Liver (tissue), 8 donors: ENCODE measurements at regions not wholly inside any gene's neighbourhood (a gene's known extent, or its start where the extent isn't known, plus 50 kb on each side); places are given as distances from the start of the nearest gene placed in this dataset.

Experiments used
- DNase-seq: peaks from one replicate; pipeline ENCODE4 v3.0.0-alpha.2; 2017; ENCODE audit warnings: low spot score
- H3K27ac ChIP-seq, 2 donors: one replicate each; pipeline ENCODE4 v1.7.0; 2013; ENCODE audit warnings: inconsistent platforms in 2 of 2, low read length in 2 of 2, control low read depth in 1 of 2, low read depth in 1 of 2, mild to moderate bottlenecking in 1 of 2
- H3K27me3 ChIP-seq, 4 donors: one replicate each; pipeline versions ENCODE4 v1.6.1 to v1.7.0; 2013; ENCODE audit warnings: low read length in 3 of 4, inconsistent platforms in 1 of 4, mild to moderate bottlenecking in 1 of 4, moderate library complexity in 1 of 4; ENCODE audit not compliant: control insufficient read depth in 4 of 4, insufficient read depth in 4 of 4
- H3K36me3 ChIP-seq, 4 donors: one replicate each; pipeline versions ENCODE4 v1.6.1 to v1.7.0; 2013; ENCODE audit warnings: low read length in 3 of 4, mild to moderate bottlenecking in 3 of 4, low read depth in 1 of 4, moderate library complexity in 1 of 4; ENCODE audit not compliant: control insufficient read depth in 4 of 4, insufficient read depth in 3 of 4
- H3K4me1 ChIP-seq, 4 donors: one replicate each; pipeline versions ENCODE4 v1.6.1 to v1.7.0; 2013; ENCODE audit warnings: low read length in 3 of 4, mild to moderate bottlenecking in 3 of 4, moderate library complexity in 1 of 4; ENCODE audit not compliant: control insufficient read depth in 4 of 4, insufficient read depth in 4 of 4
- H3K4me3 ChIP-seq, 3 donors: one replicate each; pipeline versions ENCODE4 v1.6.1 to v1.7.0; 2013; ENCODE audit warnings: low read length in 3 of 3, control low read depth in 1 of 3, low read depth in 1 of 3, mild to moderate bottlenecking in 1 of 3
- H3K9ac ChIP-seq, 2 donors: one replicate each; pipeline ENCODE4 v1.7.0; 2013; ENCODE audit warnings: low read length in 2 of 2, mild to moderate bottlenecking in 2 of 2, moderate library complexity in 2 of 2, control low read depth in 1 of 2, low read depth in 1 of 2
- H3K9me3 ChIP-seq, 4 donors: one replicate each; pipeline versions ENCODE4 v1.6.1 to v1.7.0; 2013; ENCODE audit warnings: low read length in 3 of 4; ENCODE audit not compliant: control insufficient read depth in 4 of 4
- ATF3 ChIP-seq: IDR thresholded peaks from 2 replicates; pipeline ENCODE4 v1.6.1; 2016; ENCODE audit warnings: antibody characterized with exemption
- CTCF ChIP-seq: fragments of 150-350 bp; IDR thresholded peaks from 2 replicates; pipeline ENCODE4 v1.5.1; 2017; ENCODE audit warnings: improper control_type of control experiment, low read depth, low read length; ENCODE audit not compliant: missing input control
- EGR1 ChIP-seq, 2 donors: IDR thresholded peaks; 2 replicates each; pipeline ENCODE4 v1.6.1; 2016 to 2018; ENCODE audit warnings: antibody characterized with exemption in 2 of 2, low read depth in 2 of 2
- FOXA1 ChIP-seq: IDR thresholded peaks from 2 replicates; pipeline ENCODE4 v1.6.1; 2016; ENCODE audit warnings: antibody characterized with exemption
- FOXA2 ChIP-seq: IDR thresholded peaks from 2 replicates; pipeline ENCODE4 v1.6.1; 2016; ENCODE audit warnings: antibody characterized with exemption
- GABPA ChIP-seq, 2 donors: IDR thresholded peaks in 1 of 2; conservative IDR thresholded peaks in 1 of 2; 2 replicates each; pipeline ENCODE4 v1.6.1; 2016; ENCODE audit warnings: antibody characterized with exemption in 2 of 2, mild to moderate bottlenecking in 1 of 2, moderate library complexity in 1 of 2
- HNF4A ChIP-seq, 2 donors: conservative IDR thresholded peaks; 2 replicates each; pipeline ENCODE4 v1.6.1; 2016; ENCODE audit warnings: antibody characterized with exemption in 2 of 2, mild to moderate bottlenecking in 2 of 2
- HNF4G ChIP-seq: IDR thresholded peaks from 2 replicates; pipeline ENCODE4 v1.6.1; 2016; ENCODE audit warnings: antibody characterized with exemption
- JUND ChIP-seq, 2 donors: IDR thresholded peaks; 2 replicates each; pipeline ENCODE4 v1.6.1; 2016; ENCODE audit warnings: antibody characterized with exemption in 2 of 2
- RAD21 ChIP-seq, 2 donors: IDR thresholded peaks; 2 replicates each; pipeline ENCODE4 v1.6.1; 2016; ENCODE audit warnings: antibody characterized with exemption in 2 of 2, mild to moderate bottlenecking in 2 of 2
- REST ChIP-seq: IDR thresholded peaks from 2 replicates; pipeline ENCODE4 v1.6.1; 2016; ENCODE audit warnings: antibody characterized with exemption, mild to moderate bottlenecking
- RXRA ChIP-seq, 2 donors: IDR thresholded peaks; 2 replicates each; pipeline ENCODE4 v1.6.1; 2017 to 2018; ENCODE audit warnings: antibody characterized with exemption in 2 of 2, mild to moderate bottlenecking in 1 of 2
- SP1 ChIP-seq: IDR thresholded peaks from 2 replicates; pipeline ENCODE4 v1.6.1; 2018; ENCODE audit warnings: antibody characterized with exemption, mild to moderate bottlenecking
- TAF1 ChIP-seq: conservative IDR thresholded peaks from 2 replicates; pipeline ENCODE4 v1.6.1; 2016; ENCODE audit warnings: antibody characterized with exemption, mild to moderate bottlenecking
- YY1 ChIP-seq: IDR thresholded peaks from 2 replicates; pipeline ENCODE4 v1.6.1; 2016; ENCODE audit warnings: antibody characterized with exemption, mild to moderate bottlenecking
- ZBTB33 ChIP-seq: IDR thresholded peaks from 2 replicates; pipeline ENCODE4 v1.6.1; 2016; ENCODE audit warnings: antibody characterized with exemption
- WGBS: extraction: QIAGEN DNeasy Blood & Tissue Kit; methylation state at CpG from one replicate; pipeline ENCODE4 v1.1.7; 2013; 5-methylcytosine and 5-hydroxymethylcytosine counted together
- TF ChIP-seq, protein P1 (sequence below): IDR thresholded peaks from 2 replicates; pipeline ENCODE4 v1.6.1; 2016; ENCODE audit warnings: antibody characterized with exemption
- donor health status: healthy.
- donor health status: healthy.
- donor health status: healthy.
- donor health status: healthy.
- donor health status: healthy.

- Histone ChIP-seq H3K9ac (no peak overlapping the region), H3K9me3 (no peaks in the 10 kb centered on the region), H3K27ac (no peak overlapping the region), H3K36me3 (no peaks in the 10 kb centered on the region), H3K4me1 (no peaks in the 10 kb centered on the region), H3K27me3 (peaks cover 0 to 8% (median 0%) of the 10 kb centered on the region in 4 donors), H3K4me3 (no peak overlapping the region)
- WGBS: 97% methylated on average over 4 of the region's 4 CpGs
- TF ChIP-seq RXRA (IDR thresholded peaks at IDR 0.05): no peak
- TF ChIP-seq EGR1 (IDR thresholded peaks at IDR 0.05; ENCODE audit: low read depth in 2 of 2): no peak
- TF ChIP-seq JUND (IDR thresholded peaks at IDR 0.05): no peak
- TF ChIP-seq GABPA (IDR thresholded peaks at IDR 0.05 in 1 of 2, conservative IDR thresholded peaks at IDR 0.05 in 1 of 2): no peak
- no peak for TF ChIP-seq FOXA1
- no peak for TF ChIP-seq RAD21 (IDR thresholded peaks at IDR 0.05)
- TF ChIP-seq YY1: no peak
- TF ChIP-seq, protein P1, sequence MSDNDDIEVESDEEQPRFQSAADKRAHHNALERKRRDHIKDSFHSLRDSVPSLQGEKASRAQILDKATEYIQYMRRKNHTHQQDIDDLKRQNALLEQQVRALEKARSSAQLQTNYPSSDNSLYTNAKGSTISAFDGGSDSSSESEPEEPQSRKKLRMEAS: no peak
- no peak for TF ChIP-seq REST
- no peak for TF ChIP-seq CTCF
- TF ChIP-seq ZBTB33: no peak
- no peak for TF ChIP-seq HNF4A (conservative IDR thresholded peaks at IDR 0.05)
- no peak for TF ChIP-seq ATF3
- no peak for TF ChIP-seq SP1
- DNase-seq: no peak
Measured at GRCh38 chr11:33579101-33579500, 121.5 kb downstream of the C11orf91 start.

GRCh38 chr11:33577204-33577603 lies 123.4 kb downstream of the C11orf91 start:
- Histone ChIP-seq H3K27me3 (peaks cover 0 to 8% (median 0%) of the 10 kb centered on the region in 4 donors), H3K4me3 (no peak overlapping the region), H3K4me1 (no peaks in the 10 kb centered on the region), H3K27ac (no peak overlapping the region), H3K36me3 (no peaks in the 10 kb centered on the region), H3K9ac (no peak overlapping the region), H3K9me3 (peaks cover 0 to 6% (median 2%) of the 10 kb centered on the region in 4 donors)
- 90% methylated on average over 6 of the region's 6 CpGs for whole genome bisulfite sequencing
- DNase-seq: no peak
- TF ChIP-seq CTCF (no peak), HNF4G (no peak), JUND (IDR thresholded peaks at IDR 0.05) (no peak), FOXA2 (no peak), RXRA (IDR thresholded peaks at IDR 0.05) (no peak), EGR1 (IDR thresholded peaks at IDR 0.05; ENCODE audit: low read depth in 2 of 2) (no peak), FOXA1 (no peak), SP1 (no peak), ZBTB33 (no peak), GABPA (IDR thresholded peaks at IDR 0.05 in 1 of 2, conservative IDR thresholded peaks at IDR 0.05 in 1 of 2) (no peak), TAF1 (no peak), RAD21 (IDR thresholded peaks at IDR 0.05) (no peak)
